ENCODE measurements at regions not wholly inside any gene's neighbourhood (a gene's known extent, or its start where the extent isn't known, plus 50 kb on each side); places are given as distances from the start of the nearest gene placed in this dataset.
"Not testable (repeated sequence)": the region's sequence is repeated elsewhere in the genome, so short reads cannot be mapped to it uniquely, and the experiment has no call there.

GRCh38 chr10:45249978-45250693, 65.3 kb downstream of the OR13A1 start:
- peak; percentile 70 for DNase-seq (ENCODE audit: low read depth)

- DNase-seq (ENCODE audit: low read depth): not testable (repeated sequence)
These were observed 64.7 kb downstream of the OR13A1 start for GRCh38 chr10:45250694-45251075.

Measured in RPMI7951 (cell line).